ENCODE measurements at regions not wholly inside any gene's neighbourhood (a gene's known extent, or its start where the extent isn't known, plus 50 kb on each side); places are given as distances from the start of the nearest gene placed in this dataset.

DNA sequence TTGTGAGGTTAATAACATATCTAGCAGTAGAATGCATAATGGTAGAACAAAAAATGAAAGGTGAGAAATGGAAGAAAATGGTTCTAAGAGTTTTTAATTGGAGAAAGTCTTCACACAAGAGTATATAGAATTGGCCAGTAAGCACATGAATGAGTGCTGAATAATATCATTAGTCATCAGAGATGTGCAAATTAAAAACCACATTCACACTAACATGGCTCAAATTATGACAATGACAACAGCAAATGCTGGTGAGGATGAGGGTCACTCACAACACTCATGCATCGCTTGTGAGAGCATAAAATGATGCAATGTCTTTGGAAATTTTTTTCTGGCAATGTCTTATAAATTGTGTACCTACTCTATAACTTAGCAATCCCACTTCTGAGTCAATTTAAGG is 1355.4 kb upstream of the ACVR2A start:
- no peak for DNase-seq (ENCODE audit: low spot score)

DNA sequence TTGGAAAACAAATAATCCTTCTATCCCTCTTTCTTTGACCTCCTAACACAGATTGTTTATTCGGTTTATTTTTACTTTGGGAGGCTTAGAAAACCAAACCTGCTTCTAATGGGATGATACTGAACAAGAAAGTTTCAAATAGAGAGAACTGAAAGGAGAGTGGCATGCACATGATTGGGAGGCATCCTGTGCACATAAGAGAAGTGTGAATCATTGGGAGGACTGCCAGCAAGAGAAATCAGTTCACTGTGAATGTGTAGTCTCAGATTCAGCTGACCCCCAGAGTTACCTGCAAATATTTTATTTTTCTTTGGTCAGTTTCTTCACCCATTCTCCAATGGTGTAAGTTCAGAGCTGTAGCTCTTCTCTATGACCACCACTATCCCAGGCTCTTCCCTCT is 1363.2 kb upstream of the ACVR2A start:
- DNase-seq (ENCODE audit: low spot score): no peak

DNA sequence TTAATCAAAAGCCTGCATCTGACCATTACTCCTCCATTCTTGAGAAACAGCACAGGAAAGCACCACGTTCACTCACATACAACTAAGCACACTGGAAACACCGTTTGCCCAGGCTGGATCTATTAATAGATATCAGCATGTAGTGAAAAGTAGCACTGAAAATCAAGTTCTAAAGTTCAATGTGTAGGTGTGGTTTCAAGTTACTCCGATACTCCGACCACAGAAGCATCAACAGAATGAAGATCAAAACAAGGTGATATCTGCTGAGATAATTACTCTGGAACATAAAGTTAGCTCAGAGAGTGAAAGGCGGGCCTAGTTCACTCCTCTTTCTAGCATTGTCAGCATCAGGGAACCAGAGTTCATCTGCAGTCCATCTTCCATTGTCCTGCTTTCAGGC is 1367.4 kb upstream of the ACVR2A start:
- no peak for DNase-seq (ENCODE audit: low spot score)

DNA sequence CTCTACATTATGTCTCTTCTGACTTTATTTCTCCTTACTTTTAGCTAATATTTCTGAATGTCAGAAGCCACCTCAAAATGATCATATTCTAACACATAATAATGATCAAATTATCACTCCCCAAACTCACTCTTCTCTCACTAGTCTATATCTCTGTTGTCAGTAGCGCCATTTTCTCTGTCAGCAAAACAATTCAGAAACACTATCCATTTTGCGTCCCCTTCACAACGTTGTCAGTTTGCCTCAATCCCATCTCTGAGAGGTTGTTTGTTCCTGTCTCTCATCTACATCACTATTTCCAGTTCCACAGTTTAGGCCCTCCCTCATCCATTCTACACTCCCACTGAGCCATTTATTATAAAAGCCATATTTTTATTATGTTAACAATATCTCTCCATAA is 1376.3 kb upstream of the ACVR2A start:
- no peak for DNase-seq (ENCODE audit: low spot score)

DNA sequence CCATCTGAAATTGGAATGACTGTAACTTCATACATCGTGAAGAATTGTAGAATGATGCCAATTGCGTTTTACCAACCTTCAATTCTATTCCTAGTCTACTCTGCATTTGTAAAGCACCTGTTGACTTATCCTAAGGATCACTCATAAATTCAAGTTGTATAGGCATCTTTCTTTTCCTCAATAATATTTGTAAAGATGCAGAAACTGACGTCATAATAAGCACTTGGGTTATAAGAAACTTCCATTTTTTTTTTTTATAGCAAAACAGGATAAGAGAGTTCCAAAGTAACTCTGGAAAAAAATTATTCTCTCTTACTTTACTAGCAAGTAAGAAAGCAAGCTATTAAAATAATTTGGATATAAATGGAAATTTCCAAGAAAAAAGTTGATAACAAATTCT is 1377.4 kb upstream of the ACVR2A start:
- no peak for DNase-seq (ENCODE audit: low spot score)

DNA sequence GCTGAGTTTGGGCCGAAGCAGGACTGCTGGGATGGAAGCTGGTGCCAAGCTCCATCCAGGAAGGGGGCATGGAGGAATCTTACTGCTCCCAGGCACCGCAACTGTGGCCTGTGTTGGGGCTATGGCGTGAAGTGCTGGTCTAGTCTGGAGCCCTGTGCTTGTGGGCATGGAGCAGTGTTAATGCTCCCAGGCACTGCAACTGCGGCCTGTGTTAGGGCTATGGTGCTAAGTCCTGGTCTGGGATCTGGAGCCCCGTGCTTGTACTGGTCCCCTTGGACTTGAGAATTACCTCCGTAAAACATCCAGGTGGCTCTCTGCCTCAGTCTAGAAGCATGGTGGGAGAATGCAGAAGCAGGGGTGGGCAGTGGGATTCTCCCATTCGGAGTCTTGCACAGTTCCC is 1379.4 kb upstream of the ACVR2A start:
- no peak for DNase-seq (ENCODE audit: low spot score)

DNA sequence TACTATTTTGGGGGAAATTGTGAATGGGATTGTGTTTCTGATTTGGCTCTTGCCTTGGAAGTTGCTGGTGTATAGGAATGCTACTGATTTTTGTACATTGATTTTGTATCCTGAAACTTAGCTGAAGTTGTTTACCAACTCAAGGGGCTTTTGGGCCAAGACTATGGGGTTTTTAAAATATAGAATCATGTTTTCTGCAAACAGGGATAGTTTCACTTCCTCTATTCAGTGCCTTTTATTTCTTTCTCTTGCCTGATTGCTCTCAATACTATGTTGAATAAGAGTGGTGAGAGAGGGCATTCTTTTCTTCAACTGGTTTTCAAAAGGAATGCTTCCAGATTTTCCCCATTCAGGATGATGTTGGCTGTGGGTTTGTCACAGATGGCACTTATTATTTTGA is 1383.8 kb upstream of the ACVR2A start:
- DNase-seq (ENCODE audit: low spot score): no peak

DNA sequence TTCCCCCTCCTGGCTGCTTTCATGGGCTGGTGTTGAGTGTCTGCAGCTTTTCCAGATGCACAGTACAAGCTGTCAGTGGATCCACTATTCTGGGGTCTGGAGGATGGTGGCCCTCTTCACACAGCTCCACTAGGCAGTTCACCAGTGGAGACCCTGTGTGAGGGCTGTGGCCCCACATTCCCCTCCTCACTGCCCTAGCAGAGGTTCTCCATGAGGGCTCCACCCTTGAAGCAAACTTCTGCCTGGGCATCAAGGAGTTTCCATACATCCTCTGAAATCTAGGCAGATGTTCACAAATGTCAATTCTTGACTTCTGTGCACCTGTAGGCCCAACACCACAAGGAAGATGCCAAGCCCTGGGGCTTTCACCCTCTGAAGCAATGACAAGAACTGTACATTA is 1386.2 kb upstream of the ACVR2A start:
- DNase-seq (ENCODE audit: low spot score): no peak

DNA sequence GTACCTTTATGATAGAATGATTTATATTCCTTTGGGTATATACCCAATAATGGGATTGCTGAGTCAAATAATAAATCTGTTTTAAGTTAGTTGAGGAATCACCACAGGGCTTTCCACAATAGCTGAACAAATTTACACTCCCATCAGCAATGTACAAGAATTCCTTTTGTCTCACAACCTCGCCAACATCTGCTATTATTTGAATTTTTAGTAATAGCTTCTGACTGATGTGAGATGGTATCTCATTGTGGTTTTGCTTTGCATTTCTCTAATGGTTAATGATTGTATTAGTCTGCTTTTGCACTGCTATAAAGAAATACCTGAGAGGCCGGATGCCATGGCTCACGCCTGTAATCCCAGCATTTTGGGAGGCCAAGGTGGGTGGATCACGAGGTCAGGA is 1387.6 kb upstream of the ACVR2A start:
- DNase-seq (ENCODE audit: low spot score): no peak

DNA sequence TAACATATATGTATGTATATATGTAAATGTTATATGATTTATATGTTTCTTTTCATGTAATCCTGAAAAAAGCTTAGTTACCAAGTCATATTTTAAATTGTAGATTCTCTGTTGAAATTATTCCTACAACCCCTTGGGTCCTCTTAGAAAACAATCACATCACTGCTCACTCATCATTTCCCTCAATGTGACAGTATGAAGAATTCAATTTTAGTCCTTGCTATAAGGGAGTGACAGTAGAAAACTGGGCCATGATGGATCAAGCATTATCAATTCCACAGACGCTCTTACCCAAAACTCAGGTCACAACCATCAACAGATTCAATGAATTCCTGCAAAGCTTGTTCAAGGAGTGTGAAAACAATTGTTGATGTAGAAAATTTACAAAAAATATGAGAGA is 1389.5 kb upstream of the ACVR2A start:
- DNase-seq (ENCODE audit: low spot score): no peak

DNA sequence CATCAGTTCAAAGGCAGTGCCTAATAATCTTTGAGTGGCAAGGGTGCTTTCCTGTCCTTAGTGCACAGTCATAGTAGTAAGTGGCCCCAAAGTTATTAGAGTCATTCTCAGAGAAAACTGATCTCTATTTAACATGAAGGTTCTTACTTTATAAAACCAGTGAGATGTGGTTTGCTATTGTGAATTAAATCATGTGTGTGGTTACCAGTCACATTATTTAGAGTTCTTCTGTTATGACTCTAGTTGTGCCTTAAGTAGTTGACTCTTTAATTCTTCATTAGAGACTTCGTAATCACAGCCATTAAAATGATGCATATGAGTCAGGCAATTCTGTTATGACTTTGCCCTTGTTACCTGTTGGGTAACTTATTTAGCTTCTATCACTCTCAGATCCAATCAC is 1392.9 kb upstream of the ACVR2A start:
- DNase-seq (ENCODE audit: low spot score): no peak

DNA sequence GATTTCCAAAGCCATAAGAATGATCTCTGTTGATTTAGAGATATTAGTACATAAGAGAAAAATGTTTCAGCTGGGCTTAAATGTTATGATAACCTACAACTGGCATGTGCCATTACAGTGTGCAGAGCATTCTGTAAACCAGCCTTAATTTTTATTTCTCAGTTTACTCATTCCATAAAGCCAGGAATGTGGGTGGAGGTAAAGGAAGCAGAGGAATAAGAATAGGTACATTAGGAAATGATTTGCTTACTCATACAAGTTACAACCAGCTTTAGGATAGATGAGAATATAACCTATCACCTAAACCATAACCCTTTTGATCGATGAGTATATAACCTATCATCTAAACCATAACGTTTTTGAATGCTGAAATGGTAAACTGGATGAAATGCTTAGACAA is 1394.7 kb upstream of the ACVR2A start:
- DNase-seq (ENCODE audit: low spot score): no peak

DNA sequence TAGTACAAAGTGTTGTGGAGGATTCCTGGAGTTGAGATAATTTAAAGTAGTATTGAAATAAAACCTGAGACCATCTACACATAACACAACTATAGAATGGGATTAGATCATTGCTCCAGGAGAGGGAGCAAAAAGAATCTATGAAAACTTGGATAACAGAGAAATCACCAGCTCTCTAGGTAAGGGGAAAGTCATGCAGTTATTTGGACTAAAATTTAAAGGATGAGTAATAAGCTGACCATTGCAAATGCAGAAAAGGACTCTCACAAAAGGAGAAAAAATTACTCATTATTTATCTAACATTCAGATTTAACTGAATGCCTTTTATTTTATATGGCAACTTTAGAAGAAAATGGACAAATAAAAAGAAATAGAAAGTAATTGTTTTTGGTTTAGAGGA is 1399.8 kb upstream of the ACVR2A start:
- DNase-seq (ENCODE audit: low spot score): no peak

DNA sequence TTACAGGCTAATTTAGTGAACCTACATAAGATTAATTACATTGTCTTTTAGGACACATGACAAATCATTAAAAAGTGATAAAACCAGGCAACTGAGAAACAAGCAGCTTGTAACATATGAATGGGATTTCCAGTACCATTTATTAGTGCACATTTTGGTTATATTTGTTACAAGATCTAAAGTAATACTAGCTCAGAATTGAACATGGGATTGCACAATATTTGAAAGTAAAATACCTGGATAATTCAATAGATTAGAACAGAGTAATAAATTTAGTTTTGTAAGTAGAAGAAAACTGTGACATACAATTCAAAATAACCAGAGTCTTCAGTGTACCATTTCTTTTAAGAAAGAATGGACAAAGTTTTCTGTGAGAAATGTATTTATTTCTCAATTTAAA is 1400.7 kb upstream of the ACVR2A start:
- DNase-seq (ENCODE audit: low spot score): no peak

DNA sequence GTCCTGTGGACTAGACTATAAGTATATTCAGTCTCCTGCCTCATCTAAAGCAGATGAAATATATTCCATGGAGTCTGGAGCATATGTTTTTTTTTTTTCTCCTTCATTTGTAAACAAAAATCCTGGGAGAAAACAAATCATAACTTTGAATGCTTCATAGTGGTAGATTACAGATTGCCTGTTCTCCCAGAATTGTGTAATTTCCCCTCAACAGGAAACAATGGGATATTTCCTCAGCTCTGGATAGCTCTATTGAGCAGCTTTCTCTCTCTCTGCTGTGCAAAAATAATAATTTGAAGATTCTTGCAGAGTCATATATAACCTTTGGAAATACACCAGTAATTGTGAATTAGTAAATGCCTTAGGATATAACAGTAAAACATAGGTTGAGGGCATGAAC is 1406.6 kb upstream of the ACVR2A start:
- no peak for DNase-seq (ENCODE audit: low spot score)

DNA sequence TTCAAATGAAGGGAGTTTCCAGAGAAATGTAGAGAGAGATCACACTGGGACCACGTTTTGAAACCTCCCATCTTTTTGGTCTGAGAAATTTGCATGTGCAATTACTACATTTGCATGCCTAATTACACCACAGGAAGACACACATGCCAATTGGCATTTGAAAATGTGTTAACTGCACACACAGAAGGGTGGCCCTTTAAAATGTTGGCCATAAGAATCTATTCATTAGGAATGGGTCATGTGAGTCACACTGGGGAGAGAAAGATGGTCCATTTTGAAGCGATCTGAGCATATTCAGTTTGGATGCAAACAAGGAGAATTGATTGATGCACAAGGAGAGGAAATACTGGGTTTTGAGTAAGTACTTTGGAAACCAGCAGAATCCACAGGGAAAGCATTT is 1407.1 kb upstream of the ACVR2A start:
- no peak for DNase-seq (ENCODE audit: low spot score)

DNA sequence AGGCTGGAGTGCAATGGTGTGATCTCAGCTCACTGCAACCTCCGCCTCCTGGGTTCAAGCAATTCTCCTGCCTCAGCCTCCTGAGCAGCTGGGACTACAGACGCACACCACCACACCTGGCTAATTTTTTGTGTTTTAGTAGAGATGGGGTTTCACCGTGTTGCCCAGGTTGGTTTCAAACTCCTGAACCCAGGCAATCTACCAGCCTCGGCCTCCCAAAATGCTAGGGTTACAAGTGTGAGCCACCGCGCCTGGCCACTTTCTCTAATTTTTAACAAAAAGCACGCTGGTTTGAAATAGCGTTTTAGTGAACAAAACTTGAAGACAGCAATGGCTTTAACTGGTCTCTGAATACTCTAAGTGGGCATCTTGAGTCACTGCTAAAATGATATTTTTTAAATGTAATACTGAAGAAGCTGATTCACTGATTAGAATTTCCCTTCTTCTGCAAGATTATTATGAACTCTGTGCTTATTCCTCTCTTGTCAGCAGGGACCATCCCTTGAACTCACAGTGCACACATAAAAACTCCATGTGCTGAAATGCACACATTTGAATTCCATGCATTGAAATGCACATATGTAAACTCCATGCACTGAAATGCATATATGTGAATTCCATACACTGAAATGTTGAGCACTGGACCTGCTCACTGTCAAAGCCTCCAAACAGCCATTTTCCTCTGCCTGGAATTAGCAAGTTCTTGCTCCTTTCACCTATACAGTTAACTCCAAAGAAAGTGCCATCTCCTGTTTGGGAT is 1411.5 kb upstream of the ACVR2A start:
- DNase-seq (ENCODE audit: low spot score): no peak

DNA sequence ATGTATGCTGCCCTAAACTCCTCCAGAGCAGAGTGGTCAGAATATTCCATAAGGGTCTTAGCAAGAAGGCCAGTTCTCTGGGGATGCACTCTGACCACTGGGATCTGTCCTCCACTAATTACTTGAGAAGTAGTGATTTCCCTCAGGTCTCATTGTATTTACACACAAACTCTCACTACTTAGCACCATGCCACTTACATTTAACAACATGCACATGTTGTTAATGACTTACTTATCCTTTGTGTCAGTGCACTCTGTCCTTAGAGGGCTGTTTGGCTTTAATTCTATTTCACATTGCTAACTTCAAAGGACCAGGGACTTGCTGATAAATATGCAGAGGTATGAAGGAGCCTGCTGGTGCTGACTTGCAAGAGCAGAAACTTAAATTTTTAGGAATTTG is 1415.5 kb upstream of the ACVR2A start:
- DNase-seq (ENCODE audit: low spot score): no peak

DNA sequence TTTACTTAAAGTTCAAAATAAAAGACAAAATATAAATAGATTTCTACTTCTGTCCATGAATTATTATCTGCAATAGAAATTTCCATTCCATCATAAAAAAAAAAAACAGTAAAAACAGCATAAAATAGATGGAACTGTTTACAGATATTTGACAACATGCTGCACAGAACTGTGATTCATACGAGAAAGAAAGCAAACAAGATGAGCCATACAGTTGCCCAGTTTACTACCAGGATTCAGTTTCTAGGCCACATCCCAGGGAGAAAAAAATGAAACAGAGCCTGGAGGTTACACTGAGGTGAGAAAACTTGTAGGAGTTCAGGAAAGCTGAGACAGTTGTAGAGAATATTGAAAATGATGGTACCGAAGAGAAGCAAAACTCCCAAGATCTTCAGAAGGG is 1426.9 kb upstream of the ACVR2A start:
- DNase-seq (ENCODE audit: low spot score): no peak

DNA sequence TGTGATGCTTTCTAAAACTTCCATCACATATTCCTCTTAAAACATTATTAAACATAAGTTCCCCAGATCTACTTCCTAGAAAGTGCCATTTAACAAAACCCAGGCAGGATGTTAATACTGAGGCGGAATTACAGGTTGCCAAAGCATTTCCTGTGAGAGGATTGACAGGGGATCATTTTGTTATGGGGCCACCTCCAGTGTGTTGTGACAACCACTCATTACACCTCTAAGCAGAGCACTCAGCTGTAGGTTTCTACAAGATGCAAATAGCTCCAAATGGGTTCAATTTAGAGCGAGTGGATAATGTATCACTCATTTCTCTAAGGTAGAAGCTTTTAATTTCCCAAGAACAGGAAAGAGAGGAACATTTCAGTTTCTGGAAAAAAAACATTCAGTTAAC is 1429.5 kb upstream of the ACVR2A start:
- DNase-seq (ENCODE audit: low spot score): no peak

DNA sequence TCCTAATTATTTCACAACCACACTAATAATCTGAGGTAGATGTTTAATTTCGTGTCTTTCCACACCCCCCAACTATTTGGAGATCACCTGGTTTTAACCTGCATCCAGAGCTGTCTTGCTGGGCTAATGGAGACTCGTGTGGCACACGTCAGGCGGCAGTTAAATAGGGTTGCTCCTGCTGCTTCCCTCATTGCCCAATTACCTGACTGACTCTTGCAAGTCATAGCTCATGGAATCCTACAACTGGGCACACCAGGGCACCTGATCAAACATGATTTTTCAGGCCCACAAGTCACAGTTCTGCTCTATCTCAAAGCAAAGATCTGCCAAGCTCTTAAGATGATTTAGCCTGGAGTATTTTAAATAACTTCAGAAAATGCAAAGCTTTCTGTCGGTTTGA is 1430.4 kb upstream of the ACVR2A start:
- no peak for DNase-seq (ENCODE audit: low spot score)

DNA sequence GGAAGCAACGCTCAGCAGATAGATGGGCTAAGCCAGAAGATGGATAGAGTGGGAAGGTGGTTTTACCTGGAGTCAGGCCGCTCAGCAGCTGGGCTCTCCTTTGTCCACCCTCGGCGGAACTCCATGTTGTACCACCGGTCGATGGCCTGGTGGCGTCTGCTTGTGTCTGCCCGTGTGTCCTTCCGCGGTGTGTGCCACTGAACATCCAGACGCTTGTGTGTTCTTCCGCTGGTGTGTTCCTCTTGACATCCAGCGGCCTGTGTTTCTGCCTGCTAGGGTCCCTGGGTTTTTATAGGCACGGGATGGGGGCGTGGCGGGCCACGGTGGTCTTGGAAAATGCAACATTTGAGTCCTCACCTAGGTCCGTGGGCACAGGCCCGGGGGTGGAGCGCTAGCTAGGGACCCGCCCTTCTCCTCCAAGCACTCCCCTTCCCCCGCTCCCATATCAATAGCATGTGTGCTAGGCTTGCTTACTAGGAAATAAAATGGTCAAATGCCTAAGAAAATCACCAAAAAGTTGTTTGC is 1431.7 kb upstream of the ACVR2A start:
- no peak for DNase-seq (ENCODE audit: low spot score)

DNA sequence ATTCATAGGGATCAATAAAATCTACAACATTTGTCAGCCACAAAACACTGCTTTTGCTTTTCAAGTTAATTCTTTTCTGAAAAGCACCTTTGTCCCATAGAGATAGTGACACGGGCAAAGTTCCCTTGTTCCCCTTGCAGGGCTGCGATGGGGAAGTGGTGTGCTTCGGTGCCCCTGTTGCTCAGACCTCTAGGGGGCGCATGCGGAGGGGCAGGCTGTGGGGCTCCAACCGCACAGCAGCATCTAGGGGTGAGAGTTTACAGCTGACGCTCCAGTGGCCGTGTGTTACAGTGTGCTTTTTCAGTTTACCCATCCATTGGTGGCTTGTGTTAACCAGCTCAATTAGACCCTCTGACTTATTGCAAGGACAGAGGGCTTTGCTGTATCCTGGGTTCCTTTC is 1432.2 kb upstream of the ACVR2A start:
- no peak for DNase-seq (ENCODE audit: low spot score)
